NCI-H2227 (cell line): ENCODE measurements at regions not wholly inside any gene's neighbourhood (a gene's known extent, or its start where the extent isn't known, plus 50 kb on each side); places are given as distances from the start of the nearest gene placed in this dataset.

Source experiments
- DNase-seq: peaks from one replicate; lab custom pipeline; 2025; ENCODE audit not compliant: unreplicated experiment; lab: John Stamatoyannopoulos, UW

DNA sequence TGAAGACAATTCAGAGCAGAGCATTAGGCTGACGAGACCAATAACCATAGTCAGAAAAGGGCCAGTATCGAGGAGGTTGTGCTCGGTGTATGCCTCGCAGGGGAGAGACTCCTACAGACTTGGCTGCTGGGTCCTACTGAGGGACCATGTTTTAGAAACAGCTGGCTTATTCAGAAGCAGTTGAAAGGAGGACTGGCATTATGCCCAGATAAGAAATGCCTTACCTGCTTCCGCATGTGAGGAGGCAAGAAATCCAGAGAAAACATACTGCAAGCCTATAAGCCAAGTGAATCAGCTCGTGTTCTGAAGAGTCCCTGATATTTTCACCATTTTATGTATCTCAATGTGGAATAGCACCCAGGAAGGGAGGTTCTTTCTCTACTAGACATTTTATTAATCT, 434.7 kb downstream of the GRB14 start:
- DNase-seq: no peak

DNA sequence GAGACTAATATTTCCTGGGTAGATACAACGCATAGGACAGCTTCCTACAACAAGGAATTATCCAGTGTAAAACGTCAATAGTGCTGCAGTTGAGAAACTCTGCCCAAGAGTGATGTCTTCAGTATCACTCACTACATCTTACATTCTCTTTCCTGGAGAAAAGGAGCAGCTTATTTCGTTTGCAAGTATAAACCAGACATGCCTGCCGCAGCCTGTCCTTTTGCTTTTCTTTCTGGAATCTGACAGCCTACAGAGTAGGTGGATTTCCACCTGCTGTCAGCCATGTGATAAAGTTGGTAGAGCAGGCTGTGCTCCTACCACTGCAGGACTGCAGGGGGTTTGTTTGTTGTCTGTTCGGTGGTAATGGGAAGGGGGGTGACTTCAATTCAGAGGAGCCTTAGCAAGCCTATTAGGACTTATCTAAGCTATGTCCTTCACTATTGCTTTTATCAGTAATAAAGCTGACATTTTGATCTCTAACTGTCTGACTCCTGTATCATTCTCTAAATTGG, 439.1 kb downstream of the GRB14 start:
- DNase-seq: no peak

DNA sequence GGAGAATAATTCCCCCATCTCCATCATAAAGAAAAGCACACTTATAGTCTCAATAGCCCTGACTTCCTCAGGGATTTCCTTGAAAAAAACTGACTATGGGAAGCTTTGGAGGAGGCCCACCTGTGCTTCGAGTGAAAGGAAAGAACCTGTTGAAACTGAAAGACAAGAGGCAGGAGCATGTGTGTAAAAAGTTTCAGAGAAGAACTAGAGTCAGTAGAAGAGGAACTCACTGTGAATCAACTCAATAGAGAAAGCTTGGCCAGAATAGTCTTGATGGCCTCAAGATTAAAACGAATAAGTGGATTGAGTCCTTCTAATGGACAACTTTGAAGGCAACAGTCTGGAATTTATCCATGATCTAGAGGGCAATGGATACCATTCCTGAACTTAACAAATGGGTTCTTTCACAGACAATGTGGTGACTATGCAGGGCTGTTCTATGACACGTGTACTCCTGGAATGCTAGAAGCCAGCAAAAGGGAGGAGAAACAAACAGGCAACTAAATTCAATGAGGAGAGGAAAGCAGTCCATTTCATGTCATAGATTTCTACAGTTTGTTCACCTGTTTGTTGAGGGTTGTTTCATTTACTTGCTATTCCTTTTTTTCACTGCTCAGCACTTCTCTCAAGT, 442.3 kb downstream of the GRB14 start:
- DNase-seq: no peak

DNA sequence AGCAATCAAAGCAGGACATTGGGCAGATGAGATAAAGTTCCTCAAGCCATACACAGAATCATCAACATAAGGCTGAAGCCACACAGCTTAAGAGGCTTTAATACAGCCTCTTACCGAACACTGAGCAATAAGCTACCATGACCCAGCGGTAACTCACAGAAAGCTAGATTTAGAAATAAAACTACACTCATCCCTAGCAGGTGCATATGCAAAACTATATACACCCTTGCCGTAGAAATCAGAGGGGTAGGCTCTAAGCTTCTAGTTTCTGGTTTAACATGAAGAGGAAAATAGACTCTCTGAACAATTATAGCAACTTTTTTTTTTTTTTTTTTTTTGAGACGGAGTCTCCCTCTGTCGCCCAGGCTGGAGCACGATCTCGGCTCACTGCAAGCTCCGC, 428.8 kb upstream of the FIGN start:
- DNase-seq: no peak

DNA sequence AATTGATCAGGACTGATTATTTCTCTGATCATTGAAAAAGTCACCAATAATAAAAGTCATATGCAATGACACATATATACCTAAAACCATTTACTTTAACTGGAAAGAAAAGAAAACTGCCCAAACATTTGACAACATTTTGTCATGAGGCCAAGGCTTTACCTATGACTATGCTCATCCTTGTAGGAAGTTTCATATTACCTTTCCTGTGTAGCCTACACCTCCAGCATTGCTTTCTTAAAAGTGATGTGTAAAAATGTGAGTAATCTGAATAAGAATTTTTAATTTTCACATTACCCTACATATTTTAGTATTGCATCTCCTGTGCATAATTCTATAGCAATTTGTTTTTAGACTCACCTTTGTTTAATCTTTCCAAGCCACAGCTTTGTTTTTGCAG, 419.8 kb upstream of the FIGN start:
- no peak for DNase-seq

DNA sequence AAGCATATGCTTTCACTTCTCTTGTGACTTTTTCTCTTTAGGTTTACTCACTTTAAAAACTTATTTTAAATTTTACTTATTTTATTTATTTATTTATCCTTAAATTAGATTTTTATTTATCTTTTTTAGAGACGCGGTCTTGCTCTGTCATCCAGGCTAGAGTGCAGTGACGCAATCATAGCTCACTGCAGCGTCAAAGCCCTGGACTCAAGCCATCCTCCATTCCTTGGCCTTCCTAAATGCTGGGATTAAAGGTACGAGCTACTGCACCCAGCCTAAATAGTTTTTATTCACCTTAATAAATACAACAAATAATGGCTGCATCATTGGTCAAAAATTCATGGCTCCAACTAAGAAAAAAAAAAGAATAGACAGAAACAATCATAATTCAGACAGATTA, 415.7 kb upstream of the FIGN start:
- DNase-seq: no peak

DNA sequence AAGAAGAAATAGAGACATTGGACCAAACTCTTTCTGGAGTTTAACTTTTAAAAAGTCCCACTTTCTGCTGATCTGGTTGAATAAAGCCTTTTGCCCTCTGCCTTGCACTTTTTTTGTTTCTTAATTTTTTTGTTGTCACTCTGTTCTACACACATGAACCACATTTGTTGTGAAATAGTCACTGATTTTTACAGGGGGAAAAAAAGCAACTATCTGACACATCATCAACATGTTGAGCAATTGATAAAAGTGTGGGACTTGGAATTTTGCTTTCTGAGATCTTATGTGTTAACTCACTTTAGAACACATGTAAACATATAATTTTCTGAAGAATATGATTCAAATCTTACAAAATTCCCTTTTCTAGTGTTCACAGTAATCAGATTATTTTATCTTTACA, 414.8 kb upstream of the FIGN start:
- no peak for DNase-seq

DNA sequence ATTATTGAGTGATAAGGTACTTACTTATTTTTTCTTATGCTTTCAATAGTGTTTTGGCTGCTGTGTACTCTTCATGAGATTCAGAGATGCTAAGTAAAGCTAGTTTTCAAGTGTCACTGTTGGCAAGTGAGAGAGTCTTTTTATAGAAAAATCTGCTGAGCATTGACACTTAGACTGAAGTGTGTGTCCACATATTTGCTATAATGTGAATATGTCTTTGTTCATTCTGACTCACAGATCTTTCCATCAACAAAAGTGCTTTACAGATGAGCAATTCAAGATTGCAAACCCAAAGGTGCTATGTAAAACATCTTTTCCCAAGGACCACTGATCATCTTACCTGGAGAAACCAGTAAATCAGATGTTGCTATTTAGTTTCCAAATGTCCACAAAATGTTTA, 410.6 kb upstream of the FIGN start:
- DNase-seq: no peak

DNA sequence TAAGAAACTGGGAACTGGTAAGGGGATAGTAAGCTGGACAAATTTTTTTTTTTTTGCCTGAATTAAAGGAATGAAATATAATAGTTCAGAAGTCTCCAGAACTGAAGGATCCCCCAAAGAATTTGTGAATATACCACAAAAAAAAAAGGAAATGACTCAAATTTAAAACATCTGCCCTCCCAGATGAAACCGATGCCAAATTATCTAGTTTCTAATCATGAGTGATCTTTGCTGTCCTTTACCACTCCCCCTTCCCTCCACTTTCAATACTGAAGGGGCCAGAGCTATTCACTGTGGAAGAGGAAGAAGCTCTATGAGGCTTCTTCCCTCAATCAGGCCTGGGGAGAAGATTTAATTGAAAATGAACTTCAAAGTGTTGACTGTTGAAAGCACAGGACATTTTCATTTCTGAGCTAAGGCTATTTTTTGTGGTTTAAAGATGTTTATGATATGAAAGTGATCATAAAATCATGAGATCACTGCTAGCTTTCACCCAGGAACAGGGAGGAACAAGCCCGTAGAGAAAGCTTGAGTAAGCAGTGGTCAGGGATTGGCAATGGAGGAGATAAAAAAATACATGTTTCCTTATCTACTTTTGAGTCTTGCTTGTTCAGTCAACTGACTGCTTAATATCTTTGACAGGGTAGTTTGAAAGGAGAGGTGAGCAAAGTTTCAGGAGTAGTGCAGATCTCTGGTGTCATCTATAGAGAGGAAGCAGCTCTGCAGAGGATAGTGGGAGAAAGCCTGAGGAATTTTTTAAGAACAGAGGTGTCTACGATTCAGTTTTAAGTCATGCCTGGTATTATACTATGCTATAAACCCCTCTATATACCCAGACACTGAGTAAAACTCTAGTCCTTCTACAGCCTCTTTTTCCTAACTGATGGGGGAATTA, 409.5 kb upstream of the FIGN start:
- no peak for DNase-seq

DNA sequence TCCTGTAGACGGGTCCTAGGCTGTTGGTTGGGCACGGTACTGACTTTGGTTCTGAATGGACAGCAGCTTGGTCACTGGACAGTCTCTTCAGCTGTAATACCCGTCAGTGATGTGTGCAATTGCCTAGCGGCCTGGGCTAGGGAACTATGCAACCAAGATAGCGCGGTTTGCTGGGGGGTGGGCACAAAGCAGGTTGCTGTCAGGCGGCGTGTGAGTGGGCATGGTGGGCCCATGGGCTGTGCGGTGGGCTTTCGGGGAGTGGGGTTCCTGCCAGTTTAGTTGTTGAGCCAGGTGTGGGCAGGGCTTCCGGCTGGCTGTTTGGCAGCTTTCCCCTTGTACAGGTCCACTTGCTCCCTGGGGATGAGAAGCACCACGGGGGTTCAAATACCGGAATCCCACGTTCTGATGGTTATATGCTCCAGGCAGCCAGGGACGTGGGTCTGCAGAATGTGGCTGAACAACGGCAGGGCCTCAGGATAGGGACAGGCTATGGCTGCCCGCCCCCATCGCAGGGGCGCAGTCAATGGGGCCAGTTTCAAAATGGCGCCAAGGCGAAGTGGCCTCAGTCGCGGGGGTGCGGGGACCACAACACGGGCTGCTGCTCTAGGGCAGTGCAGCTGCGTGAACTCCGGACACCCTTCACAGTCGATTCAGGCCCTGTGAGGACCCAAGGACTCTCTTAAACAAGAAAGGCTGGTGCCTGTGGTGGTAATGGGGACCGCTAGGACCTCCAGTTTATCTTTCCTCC, 407.5 kb upstream of the FIGN start:
- no peak for DNase-seq

DNA sequence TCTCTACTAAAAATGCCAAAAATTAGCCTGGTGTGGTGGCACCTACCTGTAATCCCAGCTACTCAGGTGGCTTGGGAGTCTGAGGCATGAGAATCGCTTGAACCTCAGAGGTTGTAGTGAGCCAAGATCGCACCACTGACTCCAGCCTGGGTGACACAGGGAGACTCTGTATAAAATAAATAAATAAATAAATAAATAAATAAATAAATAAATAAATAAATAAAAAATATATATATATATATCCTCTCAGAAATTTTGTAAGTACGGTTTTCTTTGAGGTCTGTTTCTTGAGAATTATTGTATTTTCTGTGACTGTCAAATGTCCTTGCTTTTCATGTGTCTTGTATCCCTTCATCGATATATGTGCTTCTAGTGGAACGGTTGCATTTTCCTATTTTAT, 406.9 kb upstream of the FIGN start:
- DNase-seq: no peak

DNA sequence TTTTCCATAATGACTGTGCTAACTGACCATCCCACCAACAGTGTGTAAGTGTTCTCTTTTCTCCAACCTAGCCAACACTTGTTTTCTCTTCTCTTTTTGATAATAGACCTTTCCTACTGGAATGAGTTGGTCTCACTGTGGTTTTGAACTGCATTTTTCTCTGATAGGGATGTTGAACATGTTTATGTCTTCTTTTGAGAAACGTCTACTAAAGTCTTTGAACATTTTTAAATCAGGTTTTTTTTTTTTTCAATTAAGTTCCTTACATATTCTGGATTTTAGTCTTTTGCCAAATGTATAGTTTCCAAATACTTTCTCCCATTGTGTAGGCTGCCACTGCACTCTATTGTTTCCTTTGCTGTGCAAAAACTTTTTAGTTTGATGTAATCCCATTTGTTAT, 405.5 kb upstream of the FIGN start:
- no peak for DNase-seq

DNA sequence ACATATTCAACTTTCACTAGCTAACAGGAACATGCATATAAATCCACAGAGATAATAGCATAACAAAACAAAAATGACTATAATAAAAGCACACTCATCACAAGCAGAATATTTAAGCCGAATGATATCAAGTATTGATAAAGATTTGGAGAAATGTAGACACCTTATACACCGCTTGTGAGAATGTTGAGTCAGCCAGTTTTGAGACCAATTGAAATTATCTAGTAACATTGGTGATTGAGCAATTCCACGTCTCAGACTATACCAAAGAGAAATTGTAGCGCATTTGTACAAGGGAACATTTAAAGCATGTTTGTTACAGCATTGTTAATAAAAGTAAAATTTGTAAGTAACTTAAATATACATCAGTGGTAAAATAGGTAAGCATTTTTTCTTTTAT, 402.9 kb upstream of the FIGN start:
- no peak for DNase-seq

DNA sequence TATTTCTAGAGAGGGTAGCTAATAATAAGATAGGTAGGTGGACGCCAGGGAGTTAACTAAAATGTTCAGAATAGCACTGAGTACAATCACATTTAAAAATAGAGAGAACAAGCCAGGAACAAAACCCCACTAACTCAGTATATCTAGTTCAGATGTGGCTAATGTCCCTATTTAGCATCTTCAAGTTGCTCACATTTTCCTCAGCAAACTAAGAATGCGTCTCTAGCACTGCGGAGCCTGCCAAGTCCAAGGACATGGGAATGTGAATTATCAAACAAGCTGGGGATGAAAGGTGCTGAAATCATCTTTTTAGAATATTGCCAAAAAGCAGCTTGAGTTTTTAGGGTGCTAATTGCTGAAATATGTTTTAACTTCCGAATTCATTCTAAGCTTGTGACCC, 398.5 kb upstream of the FIGN start:
- no peak for DNase-seq

DNA sequence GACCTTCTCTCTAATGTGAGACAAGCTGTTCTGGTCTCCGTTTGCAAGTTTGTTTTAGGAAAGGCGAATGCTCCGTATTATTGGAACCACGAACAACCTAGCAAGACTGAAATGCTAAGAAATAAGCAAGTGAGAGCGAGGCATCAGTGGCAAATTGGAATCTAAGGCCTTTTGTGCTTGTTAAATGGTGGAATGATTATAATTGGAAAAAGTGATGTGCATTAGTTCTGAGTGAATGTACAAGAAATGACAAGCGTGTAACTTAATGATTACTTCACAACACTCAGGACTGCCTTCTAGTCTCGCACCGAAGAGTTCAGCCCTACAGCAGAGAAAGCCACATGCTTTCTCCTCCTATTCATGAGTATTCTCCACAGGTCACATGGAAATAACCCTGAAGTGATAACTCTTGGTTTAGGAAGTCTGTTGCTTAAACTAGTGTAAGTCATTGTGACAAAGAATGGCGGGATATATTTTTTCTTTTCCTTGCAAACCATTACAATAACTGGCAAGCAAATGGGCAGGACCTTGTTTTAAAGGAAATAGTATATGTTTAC, 392.2 kb upstream of the FIGN start:
- no peak for DNase-seq

DNA sequence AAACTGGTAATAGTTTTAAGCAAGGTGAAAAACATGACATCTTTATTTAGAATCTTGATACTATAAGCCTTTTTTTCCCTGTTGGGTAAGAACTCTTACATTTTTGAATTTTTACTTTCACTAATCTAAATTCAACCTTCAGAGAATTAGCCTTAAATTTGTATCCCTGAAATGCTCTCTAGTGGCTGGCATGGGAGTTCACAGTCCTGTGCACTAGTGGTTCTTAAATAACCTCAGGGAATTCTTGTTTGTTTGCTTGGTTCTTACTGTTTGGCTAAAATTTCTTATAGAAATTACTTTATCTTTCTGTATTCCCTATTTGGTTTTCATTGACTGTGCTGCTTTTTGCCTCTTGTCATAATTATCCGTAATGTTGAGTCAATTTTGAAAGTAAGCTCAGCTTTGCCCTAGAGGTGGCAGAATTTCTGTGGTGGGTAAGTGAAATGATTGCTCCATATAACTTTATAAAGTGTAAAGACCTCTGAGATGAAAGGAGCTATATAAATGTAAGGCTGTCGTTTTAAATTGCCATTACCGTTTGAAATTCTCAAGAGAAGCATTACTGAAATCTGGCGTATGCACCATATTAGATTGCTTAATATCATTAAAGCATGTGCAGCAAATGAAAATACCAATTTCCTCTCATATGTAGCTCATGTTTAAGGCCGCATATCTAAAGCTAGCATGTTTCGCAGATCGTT, 391.3 kb upstream of the FIGN start:
- no peak for DNase-seq

DNA sequence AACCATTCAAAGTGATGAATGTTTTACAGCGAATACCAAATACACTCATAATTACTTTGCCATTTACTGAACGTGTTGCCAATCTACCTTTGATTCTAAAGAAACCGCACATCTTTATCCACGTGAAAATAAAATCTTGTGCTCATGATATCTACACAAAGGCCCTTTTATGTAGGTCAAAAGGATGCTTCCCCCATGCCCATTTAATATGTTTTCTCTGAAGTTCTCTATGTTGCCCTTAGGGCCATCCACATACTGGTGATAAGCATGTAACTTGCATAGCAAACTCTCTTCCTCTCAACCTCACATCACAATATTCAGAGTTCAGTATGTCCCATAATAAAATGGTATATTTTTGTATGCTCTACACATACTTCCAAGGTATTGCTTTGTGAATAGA, 380.0 kb upstream of the FIGN start:
- no peak for DNase-seq

DNA sequence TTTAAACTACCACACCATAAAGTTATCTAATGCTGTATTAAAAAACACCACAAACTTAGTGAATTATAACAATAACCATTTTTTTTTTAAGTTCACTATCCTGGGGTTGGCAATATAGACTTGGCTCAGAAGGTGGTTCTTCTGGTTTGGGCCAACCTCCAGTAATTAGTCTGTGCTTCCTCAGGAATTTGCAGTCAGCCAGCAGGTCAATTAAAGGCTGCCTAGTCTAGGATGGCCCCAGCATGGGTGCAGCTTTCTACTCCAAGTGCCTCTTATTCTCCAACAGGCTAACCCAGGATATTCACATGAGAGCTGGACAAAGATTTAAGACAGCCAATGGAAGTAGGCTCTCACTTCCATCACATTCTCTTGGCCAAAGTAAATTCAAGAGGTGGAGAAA, 379.1 kb upstream of the FIGN start:
- no peak for DNase-seq

DNA sequence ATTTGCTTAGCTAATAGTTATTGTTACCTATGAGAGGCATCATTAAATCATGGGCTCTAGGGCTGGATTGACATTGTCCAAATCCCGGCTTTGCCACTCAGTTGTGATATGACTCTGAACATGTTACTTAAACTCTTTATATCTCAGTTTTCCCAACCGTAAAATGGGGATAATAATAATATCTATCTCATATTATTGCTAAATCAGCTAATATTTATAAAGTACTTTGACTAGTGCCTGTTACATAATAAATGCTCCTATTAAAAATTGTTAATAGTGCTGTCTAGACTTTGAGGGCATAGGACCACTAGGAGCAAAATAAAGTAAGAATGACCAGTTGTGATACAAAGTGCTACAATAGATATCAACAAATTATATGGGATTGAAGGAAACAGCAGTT, 376.3 kb upstream of the FIGN start:
- DNase-seq: no peak

DNA sequence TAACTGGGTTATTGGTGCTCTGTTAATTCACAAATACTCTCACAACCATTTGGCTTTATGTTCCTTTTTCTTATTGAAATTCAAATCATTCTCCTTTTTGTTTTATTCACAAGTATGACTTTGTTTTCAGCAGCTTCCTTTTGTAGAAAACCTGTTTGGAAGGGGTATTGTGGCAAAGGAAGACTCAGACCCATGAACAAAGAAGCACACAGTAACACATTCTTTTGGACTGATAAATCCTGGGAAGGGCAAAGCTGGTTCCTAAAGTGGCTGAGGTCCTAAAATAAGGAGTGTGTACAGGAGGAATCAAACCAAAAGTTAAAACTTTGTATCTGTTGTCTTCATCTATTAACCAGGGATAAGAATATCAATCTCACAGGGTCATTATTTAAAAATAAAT, 374.7 kb upstream of the FIGN start:
- no peak for DNase-seq

DNA sequence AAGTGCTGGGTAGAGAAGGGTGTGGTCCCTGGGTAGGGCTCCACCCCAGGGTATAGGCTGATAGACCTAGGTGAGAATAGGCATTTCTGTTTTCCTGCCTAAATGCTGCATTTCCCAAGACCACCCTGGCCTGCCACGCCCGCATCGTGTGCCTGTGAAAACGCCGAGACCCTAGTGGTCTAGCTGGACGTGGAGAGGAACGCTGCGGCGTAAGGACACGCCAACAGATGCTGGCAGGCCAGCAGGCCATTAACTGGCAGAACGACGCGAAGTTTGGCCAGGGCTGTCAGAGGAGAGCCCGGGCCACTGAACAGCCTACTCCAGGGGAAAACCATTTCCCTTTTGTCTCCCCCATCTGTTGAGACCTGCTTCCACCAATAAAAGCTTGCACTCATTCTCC, 373.2 kb upstream of the FIGN start:
- DNase-seq: no peak
